ENCODE measurements at regions not wholly inside any gene's neighbourhood (a gene's known extent, or its start where the extent isn't known, plus 50 kb on each side); places are given as distances from the start of the nearest gene placed in this dataset.

GRCh38 chr20:6302041-6302440 is 179.2 kb upstream of the FERMT1 start:
- no peak overlapping the region for H3K4me3 Mint-ChIP-seq
- no peak for TF ChIP-seq CTCF (IDR thresholded peaks at IDR 0.05; ENCODE audit: unreplicated experiment)
- H3K27ac Mint-ChIP-seq, result no peak overlapping the region
- no peaks in the 10 kb centered on the region for H3K4me1 Mint-ChIP-seq
- peaks cover 9% of the 10 kb centered on the region for H3K9me3 Mint-ChIP-seq
- peaks cover 18% of the 10 kb centered on the region for H3K27me3 Mint-ChIP-seq (ENCODE audit: low read depth)
- H3K36me3 Mint-ChIP-seq, result no peaks in the 10 kb centered on the region
- DNase-seq (ENCODE audit: low spot score in 2 of 2, unreplicated experiment in 2 of 2), result no peak

- H3K36me3 Mint-ChIP-seq, result no peaks in the 10 kb centered on the region
- TF ChIP-seq CTCF (IDR thresholded peaks at IDR 0.05; ENCODE audit: unreplicated experiment), result no peak
- no peak for DNase-seq (ENCODE audit: low spot score in 2 of 2, unreplicated experiment in 2 of 2)
- no peak overlapping the region for H3K27ac Mint-ChIP-seq
- no peak overlapping the region for H3K4me3 Mint-ChIP-seq
- H3K27me3 Mint-ChIP-seq (ENCODE audit: low read depth), result peaks cover 16% of the 10 kb centered on the region
- peaks cover 2% of the 10 kb centered on the region for H3K4me1 Mint-ChIP-seq
- peaks cover 9% of the 10 kb centered on the region for H3K9me3 Mint-ChIP-seq
Observed at GRCh38 chr20:6299456-6299855, 176.6 kb upstream of the FERMT1 start.

DNA sequence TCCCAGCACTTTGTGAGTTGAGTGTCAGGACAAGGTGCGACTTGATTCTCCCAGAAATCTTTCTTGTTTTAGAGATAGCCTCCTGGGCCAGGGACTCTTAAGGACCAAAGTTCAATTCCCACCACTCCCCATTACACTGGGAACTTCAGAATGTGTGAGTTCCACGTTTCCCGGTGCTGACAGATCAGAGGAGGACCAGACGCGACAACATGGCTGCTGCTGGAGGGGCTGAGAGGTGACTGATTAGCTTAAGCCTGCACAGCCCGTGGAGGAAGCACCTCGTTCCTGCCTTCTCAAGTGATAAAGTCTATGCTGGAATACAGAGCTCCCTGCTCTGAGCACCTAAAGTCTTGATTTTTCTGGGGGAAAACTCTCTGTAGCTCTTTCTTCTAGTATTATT is 175.2 kb upstream of the FERMT1 start:
- Mint-ChIP-seq H3K27ac (no peak overlapping the region), H3K4me1 (peaks cover 2% of the 10 kb centered on the region), H3K27me3 (ENCODE audit: low read depth) (peaks cover 11% of the 10 kb centered on the region), H3K36me3 (no peaks in the 10 kb centered on the region), H3K4me3 (no peak overlapping the region), H3K9me3 (peaks cover 9% of the 10 kb centered on the region)
- DNase-seq (ENCODE audit: low spot score in 2 of 2, unreplicated experiment in 2 of 2), result no peak
- TF ChIP-seq CTCF (IDR thresholded peaks at IDR 0.05; ENCODE audit: unreplicated experiment), result no peak

GRCh38 chr20:6295867-6296256 is 173.0 kb upstream of the FERMT1 start:
- no peaks in the 10 kb centered on the region for H3K9me3 Mint-ChIP-seq
- no peak overlapping the region for H3K27ac Mint-ChIP-seq
- DNase-seq (ENCODE audit: low spot score in 2 of 2, unreplicated experiment in 2 of 2), result no peak
- peaks cover 9% of the 10 kb centered on the region for H3K27me3 Mint-ChIP-seq (ENCODE audit: low read depth)
- TF ChIP-seq CTCF (IDR thresholded peaks at IDR 0.05; ENCODE audit: unreplicated experiment), result no peak
- H3K4me1 Mint-ChIP-seq, result peaks cover 2% of the 10 kb centered on the region
- no peak overlapping the region for H3K4me3 Mint-ChIP-seq
- H3K36me3 Mint-ChIP-seq, result no peaks in the 10 kb centered on the region

- no peak for DNase-seq (ENCODE audit: low spot score in 2 of 2, unreplicated experiment in 2 of 2)
- Mint-ChIP-seq H3K9me3 (peaks cover 4% of the 10 kb centered on the region), H3K27ac (no peak overlapping the region), H3K4me3 (no peak overlapping the region), H3K4me1 (peaks cover 2% of the 10 kb centered on the region), H3K36me3 (no peaks in the 10 kb centered on the region), H3K27me3 (ENCODE audit: low read depth) (peaks cover 9% of the 10 kb centered on the region)
- no peak for TF ChIP-seq CTCF (IDR thresholded peaks at IDR 0.05; ENCODE audit: unreplicated experiment)
Observed at GRCh38 chr20:6295127-6295866, 172.5 kb upstream of the FERMT1 start.
